ENCODE measurements at regions not wholly inside any gene's neighbourhood (a gene's known extent, or its start where the extent isn't known, plus 50 kb on each side); places are given as distances from the start of the nearest gene placed in this dataset.
"Not testable (repeated sequence)": the region's sequence is repeated elsewhere in the genome, so short reads cannot be mapped to it uniquely, and the experiment has no call there.

GRCh38 chr17:83026311-83026811, 53.0 kb upstream of the METRNL start:
- H3K27me3 ChIP-seq, result no peaks in the 10 kb centered on the region
- in situ Hi-C loops (cut with MboI; ENCODE audit: low sequenced_read_pairs in 4 of 4), result no loop called here
- no peaks in the 10 kb centered on the region for H3K4me1 ChIP-seq
- no peak overlapping the region for H3K27ac ChIP-seq
- H3K4me3 ChIP-seq, result no peak overlapping the region
- H3K36me3 ChIP-seq, result no peaks in the 10 kb centered on the region
- no peak for ATAC-seq
- no peaks in the 10 kb centered on the region for H3K9me3 ChIP-seq
- no peak for DNase-seq
- TF ChIP-seq CTCF (IDR thresholded peaks at IDR 0.05 in 4 of 5, conservative IDR thresholded peaks at IDR 0.05 in 1 of 5) (no peak), POLR2A (IDR thresholded peaks at IDR 0.05) (no peak)
- intact Hi-C loops (cut with DNase I; ENCODE audit: low total_unique reads), result no loop called here

GRCh38 chr17:83026921-83027320, 52.5 kb upstream of the METRNL start:
- ATAC-seq; in situ Hi-C loops (cut with MboI; ENCODE audit: low sequenced_read_pairs in 4 of 4): not testable (repeated sequence)

GRCh38 chr17:83028851-83029250, 50.6 kb upstream of the METRNL start:
- no peak for ATAC-seq
- Histone ChIP-seq H3K4me3 (no peak overlapping the region), H3K36me3 (no peaks in the 10 kb centered on the region), H3K4me1 (no peaks in the 10 kb centered on the region), H3K27ac (no peak overlapping the region), H3K27me3 (no peaks in the 10 kb centered on the region), H3K9me3 (no peaks in the 10 kb centered on the region)
- no peak for DNase-seq
- intact Hi-C loops (cut with DNase I; ENCODE audit: low total_unique reads), result no loop called here
- in situ Hi-C loops (cut with MboI; ENCODE audit: low sequenced_read_pairs in 4 of 4), result no loop called here
- no peak for TF ChIP-seq POLR2A (IDR thresholded peaks at IDR 0.05)
- no peak for TF ChIP-seq CTCF (IDR thresholded peaks at IDR 0.05 in 4 of 5, conservative IDR thresholded peaks at IDR 0.05 in 1 of 5)

More at GRCh38 chr17:83026921-83027320, 52.5 kb upstream of the METRNL start:
- H3K36me3 ChIP-seq; H3K4me3 ChIP-seq; intact Hi-C loops (cut with DNase I; ENCODE audit: low total_unique reads); H3K4me1 ChIP-seq; H3K27me3 ChIP-seq; H3K9me3 ChIP-seq; H3K27ac ChIP-seq; DNase-seq: not testable (repeated sequence)

GRCh38 chr17:83029571-83029970, 49.8 kb upstream of the METRNL start:
- Histone ChIP-seq H3K9me3 (no peaks in the 10 kb centered on the region), H3K27ac (no peak overlapping the region), H3K4me1 (no peaks in the 10 kb centered on the region), H3K4me3 (no peak overlapping the region), H3K27me3 (no peaks in the 10 kb centered on the region), H3K36me3 (no peaks in the 10 kb centered on the region)
- DNase-seq (no peak), ATAC-seq (no peak)
- TF ChIP-seq POLR2A (IDR thresholded peaks at IDR 0.05) (no peak), CTCF (IDR thresholded peaks at IDR 0.05 in 4 of 5, conservative IDR thresholded peaks at IDR 0.05 in 1 of 5) (no peak)
- intact Hi-C loops (cut with DNase I; ENCODE audit: low total_unique reads), result no loop called here
- in situ Hi-C loops (cut with MboI; ENCODE audit: low sequenced_read_pairs in 4 of 4), result no loop called here
